ENCODE measurements at regions not wholly inside any gene's neighbourhood (a gene's known extent, or its start where the extent isn't known, plus 50 kb on each side); places are given as distances from the start of the nearest gene placed in this dataset.
A peak's percentile ranks its signal among the peaks of the same experiment; 100 is the strongest.

GRCh38 chr6:21872749-21873148, 279.2 kb downstream of the SOX4 start:
- Histone ChIP-seq H3K4me2 (ENCODE audit: control insufficient read depth, extremely low read depth, insufficient read depth, low read depth, low read length) (no peak overlapping the region), H3K9me1 (ENCODE audit: control insufficient read depth, extremely low read depth, insufficient read depth, low read length) (peaks cover 2% of the 10 kb centered on the region), H2AFZ (ENCODE audit: control insufficient read depth, low read length) (no peak overlapping the region), H3K27me3 (ENCODE audit: control insufficient read depth, extremely low read depth, insufficient read depth, low read length) (no peaks in the 10 kb centered on the region), H3K36me3 (ENCODE audit: control insufficient read depth in 2 of 2, extremely low read depth in 1 of 2, insufficient read depth in 2 of 2, low read length in 2 of 2) (no peaks in the 10 kb centered on the region), H3K79me2 (ENCODE audit: control insufficient read depth, insufficient read depth, low read length) (no peaks in the 10 kb centered on the region), H3K9me3 (ENCODE audit: control insufficient read depth, low read depth, low read length) (no peaks in the 10 kb centered on the region), H4K20me1 (ENCODE audit: control insufficient read depth, extremely low read depth, insufficient read depth, low read length) (no peaks in the 10 kb centered on the region), H3K27ac (ENCODE audit: control insufficient read depth, insufficient read depth, low read length) (no peak overlapping the region), H3K4me1 (ENCODE audit: control insufficient read depth, extremely low read depth, insufficient read depth, low read length) (peaks cover 21% of the 10 kb centered on the region), H3K9ac (ENCODE audit: control insufficient read depth, extremely low read depth, insufficient read depth, low read length) (no peak overlapping the region), H3K4me3 (ENCODE audit: control insufficient read depth in 2 of 3, extremely low read depth in 1 of 3, insufficient read depth in 2 of 3, low read depth in 1 of 3, low read length in 3 of 3) (no peak overlapping the region)
- FAIRE-seq = no peak
- TF ChIP-seq, protein P1, sequence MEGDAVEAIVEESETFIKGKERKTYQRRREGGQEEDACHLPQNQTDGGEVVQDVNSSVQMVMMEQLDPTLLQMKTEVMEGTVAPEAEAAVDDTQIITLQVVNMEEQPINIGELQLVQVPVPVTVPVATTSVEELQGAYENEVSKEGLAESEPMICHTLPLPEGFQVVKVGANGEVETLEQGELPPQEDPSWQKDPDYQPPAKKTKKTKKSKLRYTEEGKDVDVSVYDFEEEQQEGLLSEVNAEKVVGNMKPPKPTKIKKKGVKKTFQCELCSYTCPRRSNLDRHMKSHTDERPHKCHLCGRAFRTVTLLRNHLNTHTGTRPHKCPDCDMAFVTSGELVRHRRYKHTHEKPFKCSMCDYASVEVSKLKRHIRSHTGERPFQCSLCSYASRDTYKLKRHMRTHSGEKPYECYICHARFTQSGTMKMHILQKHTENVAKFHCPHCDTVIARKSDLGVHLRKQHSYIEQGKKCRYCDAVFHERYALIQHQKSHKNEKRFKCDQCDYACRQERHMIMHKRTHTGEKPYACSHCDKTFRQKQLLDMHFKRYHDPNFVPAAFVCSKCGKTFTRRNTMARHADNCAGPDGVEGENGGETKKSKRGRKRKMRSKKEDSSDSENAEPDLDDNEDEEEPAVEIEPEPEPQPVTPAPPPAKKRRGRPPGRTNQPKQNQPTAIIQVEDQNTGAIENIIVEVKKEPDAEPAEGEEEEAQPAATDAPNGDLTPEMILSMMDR (optimal IDR thresholded peaks at IDR 0.05 in 1 of 3, IDR thresholded peaks at IDR 0.05 in 1 of 3, conservative IDR thresholded peaks at IDR 0.05 in 1 of 3; ENCODE audit: extremely low read depth in 1 of 3, insufficient read depth in 2 of 3, low read length in 3 of 3) = no peak
- no peak for TF ChIP-seq EZH2 (IDR thresholded peaks at IDR 0.05; ENCODE audit: low read length)
- no peak for DNase-seq (ENCODE audit: low read depth, low spot score)
- dilution Hi-C loops (cut with MboI; ENCODE audit: extremely low pct_ligation_motif_present, low sequenced_read_pairs) = no loop called here

DNA sequence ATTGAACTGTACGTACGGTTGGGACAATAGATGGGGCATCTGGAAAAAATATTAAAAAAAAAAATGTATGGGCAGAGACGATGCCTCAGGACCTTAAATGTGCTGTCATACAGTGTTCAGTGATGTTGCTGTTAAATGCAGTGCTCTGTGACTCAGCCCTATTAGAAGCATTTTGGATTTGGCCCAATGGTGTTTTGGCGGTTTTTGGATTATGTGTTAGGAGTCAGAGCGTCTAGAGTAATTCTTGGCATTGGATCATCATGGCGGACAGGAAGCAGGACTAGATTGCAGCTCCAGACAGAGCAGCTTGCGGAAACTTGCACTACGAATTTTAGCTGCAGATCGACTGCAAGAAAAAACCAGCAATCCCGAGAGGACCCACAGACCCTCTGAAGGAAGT, 280.0 kb downstream of the SOX4 start:
- H4K20me1 ChIP-seq (ENCODE audit: control insufficient read depth, extremely low read depth, insufficient read depth, low read length) = no peaks in the 10 kb centered on the region
- H3K9me3 ChIP-seq (ENCODE audit: control insufficient read depth, low read depth, low read length) = no peaks in the 10 kb centered on the region
- DNase-seq (ENCODE audit: low read depth, low spot score) = peak; percentile 57
- H3K4me2 ChIP-seq (ENCODE audit: control insufficient read depth, extremely low read depth, insufficient read depth, low read depth, low read length) = peak overlapping the region; percentile 67
- peak overlapping the region; percentile 82 for H2AFZ ChIP-seq (ENCODE audit: control insufficient read depth, low read length)
- no peaks in the 10 kb centered on the region for H3K36me3 ChIP-seq (ENCODE audit: control insufficient read depth in 2 of 2, extremely low read depth in 1 of 2, insufficient read depth in 2 of 2, low read length in 2 of 2)
- no peak overlapping the region for H3K9ac ChIP-seq (ENCODE audit: control insufficient read depth, extremely low read depth, insufficient read depth, low read length)
- dilution Hi-C loops (cut with MboI; ENCODE audit: extremely low pct_ligation_motif_present, low sequenced_read_pairs) = no loop called here
- H3K4me1 ChIP-seq (ENCODE audit: control insufficient read depth, extremely low read depth, insufficient read depth, low read length) = peaks cover 21% of the 10 kb centered on the region
- peaks cover 2% of the 10 kb centered on the region for H3K9me1 ChIP-seq (ENCODE audit: control insufficient read depth, extremely low read depth, insufficient read depth, low read length)
- peak overlapping the region; percentile 24 for H3K27ac ChIP-seq (ENCODE audit: control insufficient read depth, insufficient read depth, low read length)
- H3K4me3 ChIP-seq (ENCODE audit: control insufficient read depth in 2 of 3, extremely low read depth in 1 of 3, insufficient read depth in 2 of 3, low read depth in 1 of 3, low read length in 3 of 3) = peak overlapping the region in 1 of 3 experiments; percentile 25
- no peaks in the 10 kb centered on the region for H3K79me2 ChIP-seq (ENCODE audit: control insufficient read depth, insufficient read depth, low read length)
- TF ChIP-seq EZH2 (IDR thresholded peaks at IDR 0.05; ENCODE audit: low read length) = no peak
- TF ChIP-seq, protein P1 (optimal IDR thresholded peaks at IDR 0.05 in 1 of 3, IDR thresholded peaks at IDR 0.05 in 1 of 3, conservative IDR thresholded peaks at IDR 0.05 in 1 of 3; ENCODE audit: extremely low read depth in 1 of 3, insufficient read depth in 2 of 3, low read length in 3 of 3) = no peak
- FAIRE-seq = peak; percentile 43
- H3K27me3 ChIP-seq (ENCODE audit: control insufficient read depth, extremely low read depth, insufficient read depth, low read length) = no peaks in the 10 kb centered on the region

Data from keratinocyte (primary cell).